ENCODE measurements at regions not wholly inside any gene's neighbourhood (a gene's known extent, or its start where the extent isn't known, plus 50 kb on each side); places are given as distances from the start of the nearest gene placed in this dataset.

DNA sequence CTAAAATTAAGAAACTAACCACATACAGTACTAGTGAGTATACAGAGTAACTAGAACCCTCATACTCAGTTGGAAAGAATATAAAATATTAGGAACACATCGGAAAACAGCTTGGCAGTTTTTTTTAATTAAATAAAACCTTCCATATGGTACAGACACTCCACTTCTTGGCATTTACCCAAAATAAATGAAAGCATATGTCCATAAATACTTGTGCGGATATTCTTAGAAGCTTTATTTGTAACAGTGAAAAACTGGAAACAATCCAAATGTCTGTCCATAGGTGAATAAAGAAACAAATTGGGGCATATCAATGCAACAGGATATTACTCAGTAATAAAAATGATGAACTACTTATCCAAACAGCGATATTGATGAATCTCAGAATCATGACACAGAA is 410.0 kb downstream of the HTR7 start:
- TF ChIP-seq POLR2A (IDR thresholded peaks at IDR 0.05) = no peak
- TF ChIP-seq, protein P1, sequence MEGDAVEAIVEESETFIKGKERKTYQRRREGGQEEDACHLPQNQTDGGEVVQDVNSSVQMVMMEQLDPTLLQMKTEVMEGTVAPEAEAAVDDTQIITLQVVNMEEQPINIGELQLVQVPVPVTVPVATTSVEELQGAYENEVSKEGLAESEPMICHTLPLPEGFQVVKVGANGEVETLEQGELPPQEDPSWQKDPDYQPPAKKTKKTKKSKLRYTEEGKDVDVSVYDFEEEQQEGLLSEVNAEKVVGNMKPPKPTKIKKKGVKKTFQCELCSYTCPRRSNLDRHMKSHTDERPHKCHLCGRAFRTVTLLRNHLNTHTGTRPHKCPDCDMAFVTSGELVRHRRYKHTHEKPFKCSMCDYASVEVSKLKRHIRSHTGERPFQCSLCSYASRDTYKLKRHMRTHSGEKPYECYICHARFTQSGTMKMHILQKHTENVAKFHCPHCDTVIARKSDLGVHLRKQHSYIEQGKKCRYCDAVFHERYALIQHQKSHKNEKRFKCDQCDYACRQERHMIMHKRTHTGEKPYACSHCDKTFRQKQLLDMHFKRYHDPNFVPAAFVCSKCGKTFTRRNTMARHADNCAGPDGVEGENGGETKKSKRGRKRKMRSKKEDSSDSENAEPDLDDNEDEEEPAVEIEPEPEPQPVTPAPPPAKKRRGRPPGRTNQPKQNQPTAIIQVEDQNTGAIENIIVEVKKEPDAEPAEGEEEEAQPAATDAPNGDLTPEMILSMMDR (IDR thresholded peaks at IDR 0.05 in 4 of 5, conservative IDR thresholded peaks at IDR 0.05 in 1 of 5) = no peak

Data from gastrocnemius medialis (tissue), 4 donors.